ENCODE measurements at regions not wholly inside any gene's neighbourhood (a gene's known extent, or its start where the extent isn't known, plus 50 kb on each side); places are given as distances from the start of the nearest gene placed in this dataset.

DNA sequence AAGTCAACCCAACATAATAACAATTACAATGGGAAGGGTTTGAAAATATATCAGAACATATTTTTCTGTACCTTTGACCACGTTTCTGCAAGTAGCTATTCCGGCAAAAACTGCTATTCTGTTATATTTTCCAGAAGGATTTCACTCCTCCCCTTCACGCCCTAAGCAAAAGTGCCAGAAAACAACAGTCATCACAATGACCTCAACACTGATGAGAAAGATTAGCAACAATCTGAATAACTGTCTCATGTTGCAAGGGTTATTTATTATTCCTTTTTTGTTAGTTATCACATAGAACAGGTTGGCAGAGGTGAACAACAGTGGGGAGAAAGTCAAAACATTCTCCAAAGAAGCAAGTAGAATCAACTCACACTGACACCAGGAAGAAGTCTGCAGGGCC, 269.4 kb upstream of the ARRDC4 start:
- no peak overlapping the region for H3K4me3 ChIP-seq (ENCODE audit: low read depth, low read length)

GRCh38 chr15:97691799-97692198, 268.7 kb upstream of the ARRDC4 start:
- no peak for DNase-seq (ENCODE audit: low read depth)
- TF ChIP-seq, protein P1, sequence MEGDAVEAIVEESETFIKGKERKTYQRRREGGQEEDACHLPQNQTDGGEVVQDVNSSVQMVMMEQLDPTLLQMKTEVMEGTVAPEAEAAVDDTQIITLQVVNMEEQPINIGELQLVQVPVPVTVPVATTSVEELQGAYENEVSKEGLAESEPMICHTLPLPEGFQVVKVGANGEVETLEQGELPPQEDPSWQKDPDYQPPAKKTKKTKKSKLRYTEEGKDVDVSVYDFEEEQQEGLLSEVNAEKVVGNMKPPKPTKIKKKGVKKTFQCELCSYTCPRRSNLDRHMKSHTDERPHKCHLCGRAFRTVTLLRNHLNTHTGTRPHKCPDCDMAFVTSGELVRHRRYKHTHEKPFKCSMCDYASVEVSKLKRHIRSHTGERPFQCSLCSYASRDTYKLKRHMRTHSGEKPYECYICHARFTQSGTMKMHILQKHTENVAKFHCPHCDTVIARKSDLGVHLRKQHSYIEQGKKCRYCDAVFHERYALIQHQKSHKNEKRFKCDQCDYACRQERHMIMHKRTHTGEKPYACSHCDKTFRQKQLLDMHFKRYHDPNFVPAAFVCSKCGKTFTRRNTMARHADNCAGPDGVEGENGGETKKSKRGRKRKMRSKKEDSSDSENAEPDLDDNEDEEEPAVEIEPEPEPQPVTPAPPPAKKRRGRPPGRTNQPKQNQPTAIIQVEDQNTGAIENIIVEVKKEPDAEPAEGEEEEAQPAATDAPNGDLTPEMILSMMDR (IDR thresholded peaks at IDR 0.05; ENCODE audit: insufficient read depth, low read depth, low read length) = no peak

More for the DNA sequence above, 269.4 kb upstream of the ARRDC4 start:
- TF ChIP-seq, protein P1 (IDR thresholded peaks at IDR 0.05; ENCODE audit: insufficient read depth, low read depth, low read length) = no peak
- DNase-seq (ENCODE audit: low read depth) = no peak

GRCh38 chr15:97692301-97693015, 268.0 kb upstream of the ARRDC4 start:
- no peak for DNase-seq (ENCODE audit: low read depth)
- no peak overlapping the region for H3K4me3 ChIP-seq (ENCODE audit: low read depth, low read length)
- TF ChIP-seq, protein P1 (IDR thresholded peaks at IDR 0.05; ENCODE audit: insufficient read depth, low read depth, low read length) = no peak

More at GRCh38 chr15:97691799-97692198, 268.7 kb upstream of the ARRDC4 start:
- no peak overlapping the region for H3K4me3 ChIP-seq (ENCODE audit: low read depth, low read length)

DNA sequence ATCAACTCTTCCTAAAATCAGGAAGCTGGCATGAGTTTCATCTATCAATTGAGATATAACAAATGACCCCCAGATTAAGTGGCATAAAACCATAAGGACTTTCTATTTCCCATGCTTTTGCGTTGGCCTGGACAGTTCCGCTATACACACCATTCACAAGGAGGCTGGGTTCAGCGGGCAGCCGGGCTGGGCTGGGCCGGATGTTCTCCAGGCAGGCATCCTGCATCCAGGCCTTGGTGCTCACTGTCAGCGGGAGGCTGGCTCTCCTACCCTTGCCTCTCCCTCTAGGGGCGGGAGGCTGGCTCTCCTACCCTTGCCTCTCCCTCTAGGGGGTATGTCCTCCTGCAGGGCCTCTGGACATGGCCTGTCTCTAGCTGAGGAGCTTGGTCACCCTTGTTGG, 266.0 kb upstream of the ARRDC4 start:
- H3K4me3 ChIP-seq (ENCODE audit: low read depth, low read length) = no peak overlapping the region
- TF ChIP-seq, protein P1 (IDR thresholded peaks at IDR 0.05; ENCODE audit: insufficient read depth, low read depth, low read length) = no peak
- DNase-seq (ENCODE audit: low read depth) = no peak

DNA sequence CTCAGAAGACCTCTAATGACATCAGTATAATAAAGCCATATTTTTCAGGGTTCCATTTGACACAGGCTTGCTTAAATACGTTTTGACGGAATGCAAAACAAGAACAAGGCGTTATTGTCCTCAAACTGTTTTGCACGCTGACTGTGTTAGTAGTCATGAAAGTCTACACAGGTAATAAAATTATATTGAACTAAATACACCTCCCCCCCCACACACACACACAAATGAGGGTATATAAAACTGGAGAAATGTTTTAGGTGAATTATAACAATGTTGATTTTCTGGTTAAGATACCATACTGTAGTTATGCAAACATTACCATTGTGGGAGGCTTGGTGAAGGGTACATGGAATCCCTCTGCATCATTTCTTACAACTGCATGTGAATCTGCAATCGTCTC, 257.1 kb upstream of the ARRDC4 start:
- no peak overlapping the region for H3K4me3 ChIP-seq (ENCODE audit: low read depth, low read length)
- TF ChIP-seq, protein P1 (IDR thresholded peaks at IDR 0.05; ENCODE audit: insufficient read depth, low read depth, low read length) = no peak
- DNase-seq (ENCODE audit: low read depth) = no peak

GRCh38 chr15:97706059-97706458, 254.4 kb upstream of the ARRDC4 start:
- TF ChIP-seq, protein P1 (IDR thresholded peaks at IDR 0.05; ENCODE audit: insufficient read depth, low read depth, low read length) = no peak
- DNase-seq (ENCODE audit: low read depth) = no peak

DNA sequence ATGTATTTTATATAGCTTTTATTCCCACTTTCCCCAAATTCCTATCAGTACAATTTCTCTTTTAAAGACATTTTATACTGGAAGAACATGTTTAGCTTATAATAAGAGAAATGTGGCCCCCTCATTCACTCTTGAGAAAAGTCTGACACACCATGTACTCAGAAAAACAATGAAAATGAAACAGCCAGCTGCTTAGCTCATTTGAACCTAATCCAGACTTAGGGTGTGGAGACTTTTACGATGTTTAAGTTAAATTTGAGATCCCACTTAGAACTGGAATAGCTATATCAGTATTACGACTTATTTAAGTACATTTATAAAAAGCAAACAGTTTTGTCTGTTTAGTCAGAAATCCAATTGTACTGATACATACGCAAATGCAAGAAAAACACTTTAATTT, 252.3 kb upstream of the ARRDC4 start:
- no peak overlapping the region for H3K4me3 ChIP-seq (ENCODE audit: low read depth, low read length)
- TF ChIP-seq, protein P1 (IDR thresholded peaks at IDR 0.05; ENCODE audit: insufficient read depth, low read depth, low read length) = no peak
- no peak for DNase-seq (ENCODE audit: low read depth)

More at GRCh38 chr15:97706059-97706458, 254.4 kb upstream of the ARRDC4 start:
- H3K4me3 ChIP-seq (ENCODE audit: low read depth, low read length) = no peak overlapping the region

Measured in fibroblast of villous mesenchyme (primary cell).